PC-3 (cell line): ENCODE measurements at regions not wholly inside any gene's neighbourhood (a gene's known extent, or its start where the extent isn't known, plus 50 kb on each side); places are given as distances from the start of the nearest gene placed in this dataset.
"Not testable (repeated sequence)": the region's sequence is repeated elsewhere in the genome, so short reads cannot be mapped to it uniquely, and the experiment has no call there.

Experiments
- ATAC-seq: fragments of 200-7000 bp; cut with Tn5 transposase; 2 replicates; pipeline ENCODE4 v1.9.1; 2020; ENCODE audit warnings: mild to moderate bottlenecking, moderate library complexity
- BruUV-seq: library from RNA; stranded (reverse); fragments of 400-500 nt; replicated peaks from 2 replicates; lab custom pipeline; 2021; lab: Mats Ljungman, UMichigan
- CTCF ChIA-PET: fragments of 300-600 bp; sonication (Branson Sonifier 250); formaldehyde crosslinking; loops from one replicate; lab custom pipeline; 2022; ENCODE audit warnings: antibody characterized with exemption; lab: Charles Lee
- POLR2A ChIA-PET: fragments of 300-600 bp; sonication (Branson Sonifier 250); formaldehyde crosslinking; loops from one replicate; lab custom pipeline; 2022; ENCODE audit warnings: antibody characterized with exemption; ENCODE audit not compliant: unreplicated experiment; lab: Charles Lee
- DNase-seq: peaks from one replicate; pipeline ENCODE4 v3.0.0-alpha.2; 2015
- H2AFZ ChIP-seq: fragments of 300-600 bp; sonication (generic); 2 replicates; pipeline ENCODE4 v1.6.0; 2016; ENCODE audit warnings: antibody characterized with exemption, low read length
- H3F3A ChIP-seq: fragments of 300-600 bp; sonication (generic); one replicate; pipeline ENCODE4 v1.6.0; 2017; ENCODE audit warnings: antibody characterized with exemption, low read length, control low read depth, mild to moderate bottlenecking; ENCODE audit not compliant: unreplicated experiment
- H3K27ac ChIP-seq: fragments of 300-600 bp; sonication (generic); 2 replicates; pipeline ENCODE4 v1.5.1; 2016; ENCODE audit warnings: mild to moderate bottlenecking, low read length
- H3K27me3 ChIP-seq: fragments of 300-600 bp; sonication (generic); 2 replicates; pipeline ENCODE4 v1.6.1; 2016; ENCODE audit warnings: low read length, mixed read lengths
- H3K36me3 ChIP-seq: fragments of 300-600 bp; sonication (generic); 2 replicates; pipeline ENCODE4 v1.6.1; 2016; ENCODE audit warnings: low read depth, mixed run types, low read length, mixed read lengths
- H3K4me1 ChIP-seq: fragments of 300-600 bp; sonication (generic); 2 replicates; pipeline ENCODE4 v1.5.1; 2016; ENCODE audit warnings: low read length; ENCODE audit not compliant: insufficient read depth
- H3K4me2 ChIP-seq: fragments of 300-600 bp; sonication (generic); 2 replicates; pipeline ENCODE4 v1.6.0; 2016; ENCODE audit warnings: low read length
- H3K4me3 ChIP-seq: fragments of 300-600 bp; sonication (generic); 2 replicates; pipeline ENCODE4 v1.5.1; 2016; ENCODE audit warnings: mild to moderate bottlenecking, low read length, mixed read lengths
- H3K79me2 ChIP-seq: fragments of 300-600 bp; sonication (generic); 2 replicates; pipeline ENCODE4 v1.6.1; 2017; ENCODE audit warnings: low read length, mixed read lengths
- H3K9ac ChIP-seq: fragments of 300-600 bp; sonication (generic); 2 replicates; pipeline ENCODE4 v1.6.0; 2016; ENCODE audit warnings: mild to moderate bottlenecking, low read length
- H3K9me2 ChIP-seq: fragments of 300-600 bp; sonication (generic); replicated peaks from 2 replicates; pipeline ENCODE4 v1.6.1; 2016; ENCODE audit warnings: mixed run types, low read length, mixed read lengths
- H3K9me3 ChIP-seq: fragments of 300-600 bp; sonication (generic); 2 replicates; pipeline ENCODE4 v1.6.1; 2016; ENCODE audit warnings: low read length, mixed read lengths
- H4K20me1 ChIP-seq: fragments of 300-600 bp; sonication (generic); 2 replicates; pipeline ENCODE4 v1.6.1; 2016; ENCODE audit warnings: low read length, mixed read lengths
- CTCF ChIP-seq: fragments of 300-600 bp; sonication (generic); conservative IDR thresholded peaks from 2 replicates; pipeline ENCODE4 v1.5.1; 2017; ENCODE audit warnings: antibody characterized with exemption, low read depth, mild to moderate bottlenecking, low read length
- EZH2 ChIP-seq: fragments of 300-600 bp; sonication (generic); IDR thresholded peaks from one replicate; pipeline ENCODE4 v1.6.1; 2017; ENCODE audit warnings: antibody characterized with exemption, mild to moderate bottlenecking, low read length; ENCODE audit not compliant: unreplicated experiment
- EZH2phosphoT487 ChIP-seq: fragments of 300-600 bp; sonication (generic); IDR thresholded peaks from 2 replicates; pipeline ENCODE4 v1.6.1; 2018; ENCODE audit warnings: mild to moderate bottlenecking, antibody characterized with exemption, low read length, borderline replicate concordance
- intact Hi-C: fragments of 100-400 bp; cut with micrococcal nuclease; formaldehyde crosslinking; loops from 2 replicates; pipeline ENCODE4 v1.9.0; 2023

GRCh38 chr3:31096661-31097395, 202.4 kb upstream of the GADL1 start:
- Histone ChIP-seq H3K79me2 (no peaks in the 10 kb centered on the region), H3K9me2 (no peaks in the 10 kb centered on the region), H3K27me3 (no peaks in the 10 kb centered on the region), H3K4me1 (no peaks in the 10 kb centered on the region), H2AFZ (no peak overlapping the region), H4K20me1 (no peaks in the 10 kb centered on the region), H3K4me3 (no peak overlapping the region), H3K36me3 (no peaks in the 10 kb centered on the region), H3K9ac (no peak overlapping the region), H3K9me3 (no peaks in the 10 kb centered on the region), H3K4me2 (no peak overlapping the region), H3F3A (no peaks in the 10 kb centered on the region), H3K27ac (no peak overlapping the region)
- no TSS peak for BruUV-seq
- intact Hi-C loops: no loop called here
- ChIA-PET POLR2A (no interaction called here), CTCF (no interaction called here)
- ATAC-seq (no peak), DNase-seq (no peak)
- no peak for TF ChIP-seq EZH2
- no peak for TF ChIP-seq CTCF
- TF ChIP-seq EZH2phosphoT487: no peak

GRCh38 chr3:31100519-31100918, 206.1 kb upstream of the GADL1 start:
- POLR2A ChIA-PET: no interaction called here

GRCh38 chr3:31101285-31101684, 206.8 kb upstream of the GADL1 start:
- BruUV-seq, H3K9me2 ChIP-seq, H3K79me2 ChIP-seq, H2AFZ ChIP-seq, H3K27ac ChIP-seq, POLR2A ChIA-PET, H3K27me3 ChIP-seq, H3F3A ChIP-seq, H4K20me1 ChIP-seq, DNase-seq, H3K36me3 ChIP-seq, H3K4me3 ChIP-seq, CTCF ChIA-PET, H3K4me2 ChIP-seq, H3K9ac ChIP-seq, H3K9me3 ChIP-seq, ATAC-seq: not testable (repeated sequence)
- intact Hi-C loops: loop anchor here (10.0 kb wide), 1 partner anchor 126 kb away; no protein-coding TSS in a partner anchor
- H3K4me1 ChIP-seq: peaks cover 27% of the 10 kb centered on the region

More at GRCh38 chr3:31100519-31100918, 206.1 kb upstream of the GADL1 start:
- no peaks in the 10 kb centered on the region for H3K9me3 ChIP-seq
- H3K9ac ChIP-seq: no peak overlapping the region
- H3K4me2 ChIP-seq: no peak overlapping the region
- ATAC-seq (no peak), DNase-seq (no peak)
- no TSS peak for BruUV-seq
- no peaks in the 10 kb centered on the region for H3K27me3 ChIP-seq
- TF ChIP-seq EZH2phosphoT487 (no peak), EZH2 (no peak), CTCF (no peak)
- no peaks in the 10 kb centered on the region for H3K9me2 ChIP-seq
- H3K79me2 ChIP-seq: no peaks in the 10 kb centered on the region
- no peaks in the 10 kb centered on the region for H3K36me3 ChIP-seq
- no peak overlapping the region for H3K27ac ChIP-seq
- H3K4me1 ChIP-seq: peaks cover 19% of the 10 kb centered on the region
- H4K20me1 ChIP-seq: no peaks in the 10 kb centered on the region
- CTCF ChIA-PET: no interaction called here
- no peak overlapping the region for H3K4me3 ChIP-seq
- intact Hi-C loops: loop anchor here (10.0 kb wide), 1 partner anchor 126 kb away; no protein-coding TSS in a partner anchor
- no peaks in the 10 kb centered on the region for H3F3A ChIP-seq
- no peak overlapping the region for H2AFZ ChIP-seq
